Common myeloid progenitor, CD34-positive (primary cell): ENCODE measurements at regions not wholly inside any gene's neighbourhood (a gene's known extent, or its start where the extent isn't known, plus 50 kb on each side); places are given as distances from the start of the nearest gene placed in this dataset.

Experiments
- CTCF ChIA-PET: fragments of 350-600 bp; sonication (Branson Sonifier 250); formaldehyde crosslinking; loops from one replicate; lab custom pipeline; 2021; ENCODE audit warnings: antibody characterized with exemption; lab: Charles Lee
- POLR2A ChIA-PET: fragments of 350-600 bp; sonication (Branson Sonifier 250); formaldehyde crosslinking; loops from one replicate; lab custom pipeline; 2021; ENCODE audit warnings: antibody characterized with exemption; lab: Charles Lee
- DNase-seq, 3 donors: peaks; one replicate each; pipeline versions ENCODE4 v3.0.0 to v3.0.0-alpha.2; 2013
- H3K27ac ChIP-seq, 2 experiments: 1 replicate in 1 of 2; 2 replicates in 1 of 2; pipeline ENCODE4 v1.7.0; 2013; ENCODE audit warnings: inconsistent platforms in 2 of 2, low read length in 2 of 2, mild to moderate bottlenecking in 2 of 2, low read depth in 1 of 2, moderate library complexity in 1 of 2; ENCODE audit not compliant: severe bottlenecking in 2 of 2, insufficient read depth in 1 of 2, poor library complexity in 1 of 2
- H3K27me3 ChIP-seq, 5 experiments: replicated peaks in 2 of 5; 1 replicate in 3 of 5; 2 replicates in 2 of 5; pipeline versions ENCODE4 v1.6.1 to v1.7.0; 2013; ENCODE audit warnings: low read length in 4 of 5, mild to moderate bottlenecking in 2 of 5, moderate library complexity in 2 of 5, inconsistent platforms in 1 of 5; ENCODE audit not compliant: insufficient read depth in 5 of 5, control insufficient read depth in 4 of 5
- H3K36me3 ChIP-seq, 4 experiments: 1 replicate in 2 of 4; 2 replicates in 2 of 4; pipeline versions ENCODE4 v1.6.1 to v1.7.0; 2013; ENCODE audit warnings: low read length in 3 of 4, control low read depth in 1 of 4, mild to moderate bottlenecking in 1 of 4; ENCODE audit not compliant: control insufficient read depth in 4 of 4, insufficient read depth in 4 of 4
- H3K4me1 ChIP-seq, 4 experiments: 1 replicate in 3 of 4; 2 replicates in 1 of 4; pipeline versions ENCODE4 v1.6.1 to v1.7.1; 2013; ENCODE audit warnings: low read length in 3 of 4, mild to moderate bottlenecking in 3 of 4, control low read depth in 1 of 4, inconsistent platforms in 1 of 4, moderate library complexity in 1 of 4; ENCODE audit not compliant: control insufficient read depth in 4 of 4, insufficient read depth in 4 of 4; ENCODE audit errors: control extremely low read depth in 1 of 4
- H3K4me3 ChIP-seq, 7 experiments: 1 replicate in 4 of 7; 2 replicates in 3 of 7; pipeline versions ENCODE4 v1.5.1 to v1.7.0; 2013; ENCODE audit warnings: mild to moderate bottlenecking in 7 of 7, low read length in 6 of 7, moderate library complexity in 6 of 7, inconsistent platforms in 2 of 7, low read depth in 2 of 7, control low read depth in 1 of 7; ENCODE audit not compliant: insufficient read depth in 4 of 7, control insufficient read depth in 1 of 7; ENCODE audit errors: extremely low read depth in 1 of 7
- H3K9me3 ChIP-seq, 5 experiments: 1 replicate in 4 of 5; 2 replicates in 1 of 5; pipeline versions ENCODE4 v1.6.1 to v1.7.1; 2013; ENCODE audit warnings: low read length in 4 of 5, mild to moderate bottlenecking in 2 of 5, inconsistent platforms in 1 of 5, low read depth in 1 of 5, moderate library complexity in 1 of 5; ENCODE audit not compliant: control insufficient read depth in 4 of 5, insufficient read depth in 2 of 5; ENCODE audit errors: control extremely low read depth in 1 of 5
- WGBS: methylation state at CpG from one replicate; pipeline ENCODE4 v1.1.5; 2013; ENCODE audit not compliant: insufficient coverage; 5-methylcytosine and 5-hydroxymethylcytosine counted together

DNA sequence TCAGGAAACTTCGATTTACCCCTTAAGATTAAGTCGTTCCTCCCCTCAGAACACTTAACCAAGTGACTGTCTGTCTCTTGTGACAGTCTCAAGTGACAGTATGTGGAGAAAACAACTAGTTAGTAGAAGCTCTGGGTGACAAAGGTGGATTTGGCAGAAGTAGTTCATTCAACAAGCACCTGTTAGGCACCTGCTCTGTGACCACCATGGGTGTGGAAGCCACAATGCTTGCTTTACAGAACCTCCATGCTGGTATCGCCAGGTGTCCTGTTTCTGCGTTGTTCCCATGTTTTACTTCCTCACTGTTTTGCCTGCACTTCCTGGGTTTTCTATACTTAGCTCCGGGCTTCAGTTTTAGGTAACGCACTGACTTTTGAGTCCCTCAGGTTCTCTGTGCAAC is 337.4 kb upstream of the DCC start:
- no peak overlapping the region for H3K27ac ChIP-seq
- no peaks in the 10 kb centered on the region for H3K9me3 ChIP-seq
- no peaks in the 10 kb centered on the region for H3K27me3 ChIP-seq
- no peaks in the 10 kb centered on the region for H3K4me1 ChIP-seq
- WGBS = 96% methylated on average over 4 of the region's 6 CpGs
- DNase-seq = no peak
- ChIA-PET POLR2A (no interaction called here), CTCF (no interaction called here)
- no peaks in the 10 kb centered on the region for H3K36me3 ChIP-seq
- no peak overlapping the region for H3K4me3 ChIP-seq

DNA sequence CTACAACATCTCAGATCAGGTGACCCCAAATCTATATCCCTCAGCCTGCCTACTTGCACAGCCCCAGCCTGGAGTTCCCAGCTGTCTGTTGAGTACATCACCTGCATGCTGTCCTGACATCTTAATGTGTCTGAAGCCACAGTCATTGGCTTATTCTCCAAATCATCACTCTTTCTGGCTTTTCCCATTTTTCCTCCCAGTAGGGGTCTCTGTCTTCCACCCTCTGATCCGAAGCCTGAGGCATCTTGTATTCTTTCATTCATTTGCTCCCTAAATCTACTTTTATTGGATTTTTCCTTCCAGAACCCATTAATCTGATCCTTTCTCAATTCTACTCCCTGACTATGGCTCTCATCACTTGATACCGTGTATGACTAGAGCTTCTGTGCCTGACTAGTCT is 332.9 kb upstream of the DCC start:
- H3K27me3 ChIP-seq = no peaks in the 10 kb centered on the region
- 53% methylated on average over 1 of the region's 2 CpGs for WGBS
- H3K4me3 ChIP-seq = no peak overlapping the region
- H3K9me3 ChIP-seq = no peaks in the 10 kb centered on the region
- H3K4me1 ChIP-seq = no peaks in the 10 kb centered on the region
- POLR2A ChIA-PET = no interaction called here
- H3K36me3 ChIP-seq = no peaks in the 10 kb centered on the region
- CTCF ChIA-PET = no interaction called here
- H3K27ac ChIP-seq = no peak overlapping the region
- no peak for DNase-seq

DNA sequence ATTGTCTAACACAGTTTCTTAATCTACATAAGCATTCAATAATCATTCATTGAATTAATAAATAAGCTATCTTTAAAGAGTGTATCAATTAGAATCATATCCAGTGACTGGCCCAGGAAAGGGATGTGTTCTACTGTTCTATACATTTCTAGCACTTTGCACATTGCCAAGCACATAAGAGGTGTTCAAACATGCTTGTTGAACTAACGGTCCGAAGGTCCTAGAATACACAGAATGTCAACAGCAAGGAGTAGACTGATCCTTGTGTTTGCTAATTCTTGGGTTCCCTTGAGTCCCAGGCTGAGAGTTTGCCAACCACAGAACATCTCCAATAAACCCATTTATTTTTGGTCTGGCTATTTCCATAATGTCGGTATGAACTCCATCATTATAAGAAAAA is 331.7 kb upstream of the DCC start:
- no peak for DNase-seq
- CTCF ChIA-PET = no interaction called here

DNA sequence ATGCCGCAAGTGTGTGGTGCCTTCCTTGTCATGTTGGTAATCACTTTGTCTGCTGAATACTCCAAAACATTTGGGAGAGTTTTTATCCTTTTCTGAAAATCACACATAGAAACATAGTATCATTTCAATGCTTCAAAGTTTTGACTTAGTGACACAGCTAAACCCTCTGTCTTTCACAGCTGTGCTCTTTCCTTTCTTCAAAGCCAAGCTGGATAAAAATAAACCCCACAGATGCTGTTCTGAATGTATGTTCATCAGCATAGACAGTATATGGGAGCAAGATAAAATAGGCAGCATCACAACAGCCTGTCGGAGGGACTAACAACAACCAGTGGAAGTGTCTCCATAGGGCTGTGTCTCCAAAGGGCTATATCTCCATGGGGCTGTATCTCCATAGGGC is 331.3 kb upstream of the DCC start:
- Histone ChIP-seq H3K27me3 (no peaks in the 10 kb centered on the region), H3K27ac (no peak overlapping the region), H3K4me3 (no peak overlapping the region), H3K9me3 (no peaks in the 10 kb centered on the region), H3K36me3 (no peaks in the 10 kb centered on the region), H3K4me1 (no peaks in the 10 kb centered on the region)
- DNase-seq = no peak
- ChIA-PET CTCF (no interaction called here), POLR2A (no interaction called here)
- 100% methylated on average over 2 of the region's 2 CpGs for WGBS

More for the DNA sequence above, 331.7 kb upstream of the DCC start:
- H3K9me3 ChIP-seq = no peaks in the 10 kb centered on the region
- H3K27me3 ChIP-seq = no peaks in the 10 kb centered on the region
- POLR2A ChIA-PET = no interaction called here
- H3K36me3 ChIP-seq = no peaks in the 10 kb centered on the region
- 67% methylated on average over 3 of the region's 3 CpGs for WGBS
- H3K4me3 ChIP-seq = no peak overlapping the region
- H3K4me1 ChIP-seq = no peaks in the 10 kb centered on the region
- H3K27ac ChIP-seq = no peak overlapping the region

DNA sequence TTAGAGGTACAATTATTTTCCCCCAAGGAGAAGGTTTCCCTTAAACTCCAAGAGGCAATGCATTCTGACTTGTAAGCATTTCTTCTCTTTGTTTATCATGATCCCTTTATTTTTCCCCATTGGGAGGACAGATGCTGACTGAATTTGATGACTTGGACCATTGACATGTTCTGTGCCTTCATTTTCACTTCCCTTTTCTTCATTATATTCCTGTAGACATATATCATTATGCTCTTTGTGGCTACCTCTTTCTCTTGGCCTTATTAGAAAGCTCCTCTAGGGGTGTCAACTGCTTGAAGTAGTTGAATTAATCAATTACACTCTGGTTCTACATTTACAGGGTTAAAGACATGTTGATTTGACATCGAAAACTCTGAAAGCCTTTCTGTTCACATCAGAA is 330.0 kb upstream of the DCC start:
- Histone ChIP-seq H3K9me3 (no peaks in the 10 kb centered on the region), H3K36me3 (no peaks in the 10 kb centered on the region), H3K4me3 (no peak overlapping the region), H3K4me1 (no peaks in the 10 kb centered on the region), H3K27me3 (no peaks in the 10 kb centered on the region), H3K27ac (no peak overlapping the region)
- DNase-seq = no peak
- ChIA-PET CTCF (no interaction called here), POLR2A (no interaction called here)
- 100% methylated on average over 1 of the region's 1 CpG for WGBS

DNA sequence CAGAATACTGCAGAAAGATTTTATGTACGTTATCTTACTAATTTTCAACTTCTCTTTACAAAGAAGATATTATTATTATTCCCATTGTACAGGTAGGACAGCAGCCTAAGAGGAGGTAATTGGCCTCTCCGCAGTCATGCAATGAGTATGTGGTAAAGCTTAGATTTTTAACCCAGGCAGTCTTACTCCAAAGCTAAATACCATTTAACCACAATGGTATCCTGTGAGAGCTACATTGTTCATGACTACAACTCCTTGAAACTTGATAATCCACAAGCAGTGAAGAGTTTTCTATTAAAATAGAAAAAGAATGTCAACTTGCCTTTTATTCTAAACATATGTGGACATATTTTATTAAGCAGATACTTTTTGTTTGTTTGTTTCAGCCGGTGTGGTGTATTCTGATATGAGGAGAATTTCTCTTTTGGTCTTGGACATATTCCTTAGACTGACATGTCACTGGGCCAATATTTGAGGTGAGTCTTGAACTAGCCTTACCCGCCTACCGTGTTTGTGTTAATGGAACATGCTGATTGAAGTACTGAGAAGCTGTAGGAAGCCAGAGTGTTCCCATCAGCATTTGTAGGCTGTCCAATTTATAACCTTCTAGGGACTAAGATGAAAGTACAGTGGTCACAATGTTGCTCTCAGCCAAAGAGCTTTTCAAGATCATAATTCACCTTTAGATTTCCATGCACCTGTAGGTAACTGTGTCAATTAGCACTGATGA is 293.9 kb upstream of the DCC start:
- ChIA-PET POLR2A (no interaction called here), CTCF (no interaction called here)
- Histone ChIP-seq H3K4me1 (no peaks in the 10 kb centered on the region), H3K36me3 (no peaks in the 10 kb centered on the region), H3K9me3 (no peaks in the 10 kb centered on the region), H3K4me3 (no peak overlapping the region), H3K27ac (no peak overlapping the region), H3K27me3 (no peaks in the 10 kb centered on the region)
- DNase-seq = no peak
- WGBS = 100% methylated on average over 2 of the region's 5 CpGs

DNA sequence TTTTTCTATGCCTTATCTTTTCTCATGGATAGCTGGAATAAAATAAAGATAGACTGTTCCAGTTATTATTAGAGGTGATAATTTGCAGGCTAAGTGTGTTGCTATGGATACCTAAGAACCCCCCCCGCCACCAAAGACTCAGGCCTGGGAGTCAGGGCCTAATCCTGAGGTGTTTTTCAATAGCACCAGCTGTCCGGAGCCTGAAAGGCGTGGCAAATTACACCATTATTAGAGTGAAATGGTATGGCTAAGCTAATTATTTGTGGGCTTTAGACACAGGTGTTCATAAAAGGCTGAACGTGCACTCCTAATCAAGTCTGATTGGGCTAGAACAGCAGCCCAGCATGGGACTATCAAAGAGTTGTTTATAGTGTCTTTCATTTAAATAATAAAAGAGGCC is 293.2 kb upstream of the DCC start:
- Histone ChIP-seq H3K4me1 (no peaks in the 10 kb centered on the region), H3K9me3 (no peaks in the 10 kb centered on the region), H3K27me3 (no peaks in the 10 kb centered on the region), H3K4me3 (no peak overlapping the region), H3K36me3 (no peaks in the 10 kb centered on the region), H3K27ac (no peak overlapping the region)
- DNase-seq = no peak
- CTCF ChIA-PET = no interaction called here
- POLR2A ChIA-PET = no interaction called here
- 92% methylated on average over 3 of the region's 4 CpGs for WGBS
